Left lobe of liver (tissue), 2 donors: ENCODE measurements at regions not wholly inside any gene's neighbourhood (a gene's known extent, or its start where the extent isn't known, plus 50 kb on each side); places are given as distances from the start of the nearest gene placed in this dataset.

Experiments used
- ATAC-seq: fragments of 200-7000 bp; cut with Tn5 transposase; one replicate; pipeline ENCODE4 v1.9.1; 2020; ENCODE audit warnings: mild to moderate bottlenecking, moderate library complexity
- DNase-seq: peaks from one replicate; pipeline ENCODE4 v3.0.0-alpha.2; 2020; ENCODE audit warnings: low spot score
- donor health status: DM: no; HTN: no; CAD: no; lungs with moderate emphysema.
- donor health status: DM: no; HTN: yes; CAD: no.

GRCh38 chr9:84447305-84447704, 106.7 kb upstream of the SLC28A3 start:
- DNase-seq (no peak), ATAC-seq (no peak)

GRCh38 chr9:84450029-84450428, 109.5 kb upstream of the SLC28A3 start:
- ATAC-seq (no peak), DNase-seq (no peak)

- DNase-seq (no peak), ATAC-seq (no peak)
Observed at GRCh38 chr9:84456527-84456926, 116.0 kb upstream of the SLC28A3 start.

DNA sequence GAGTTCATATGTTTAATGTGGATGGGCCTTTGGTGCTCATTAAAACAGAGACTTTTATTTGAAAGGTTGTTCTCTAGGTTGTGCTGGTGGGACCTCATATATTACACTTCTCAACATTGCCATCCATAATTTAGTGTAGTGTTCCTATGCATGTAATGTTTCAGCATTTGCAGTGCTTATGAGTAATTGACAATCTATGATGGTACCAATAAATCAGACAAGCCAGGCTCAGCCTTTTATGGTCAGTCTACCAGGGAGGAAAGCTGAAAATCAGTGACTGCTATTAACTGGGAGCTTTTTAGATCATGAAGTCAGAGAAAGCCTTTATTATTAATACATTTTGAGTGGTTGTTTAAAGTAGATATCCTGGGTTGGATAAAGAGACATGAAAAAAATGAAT, 120.1 kb upstream of the SLC28A3 start:
- ATAC-seq: no peak
- DNase-seq: no peak

DNA sequence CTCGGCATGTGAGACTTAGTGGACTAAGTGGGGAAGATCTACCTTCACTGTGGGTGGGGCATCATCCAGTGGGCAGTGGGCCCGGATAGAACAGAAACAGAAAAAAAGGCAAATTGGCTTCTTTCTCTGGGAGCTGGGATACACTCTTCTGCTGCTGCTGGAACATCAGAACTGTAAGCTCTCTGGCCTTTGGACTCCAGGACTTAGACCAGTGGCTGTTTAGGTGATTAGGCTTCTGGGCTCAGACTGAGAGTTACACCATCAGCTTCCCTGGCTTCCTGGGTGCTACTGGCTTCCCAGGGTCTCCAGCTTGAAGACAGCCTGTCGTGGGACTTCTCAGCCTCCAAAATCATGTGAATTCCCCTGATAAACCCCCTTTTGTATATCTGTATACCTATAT, 122.7 kb upstream of the SLC28A3 start:
- ATAC-seq (peak; percentile 98), DNase-seq (peak; percentile 47)

DNA sequence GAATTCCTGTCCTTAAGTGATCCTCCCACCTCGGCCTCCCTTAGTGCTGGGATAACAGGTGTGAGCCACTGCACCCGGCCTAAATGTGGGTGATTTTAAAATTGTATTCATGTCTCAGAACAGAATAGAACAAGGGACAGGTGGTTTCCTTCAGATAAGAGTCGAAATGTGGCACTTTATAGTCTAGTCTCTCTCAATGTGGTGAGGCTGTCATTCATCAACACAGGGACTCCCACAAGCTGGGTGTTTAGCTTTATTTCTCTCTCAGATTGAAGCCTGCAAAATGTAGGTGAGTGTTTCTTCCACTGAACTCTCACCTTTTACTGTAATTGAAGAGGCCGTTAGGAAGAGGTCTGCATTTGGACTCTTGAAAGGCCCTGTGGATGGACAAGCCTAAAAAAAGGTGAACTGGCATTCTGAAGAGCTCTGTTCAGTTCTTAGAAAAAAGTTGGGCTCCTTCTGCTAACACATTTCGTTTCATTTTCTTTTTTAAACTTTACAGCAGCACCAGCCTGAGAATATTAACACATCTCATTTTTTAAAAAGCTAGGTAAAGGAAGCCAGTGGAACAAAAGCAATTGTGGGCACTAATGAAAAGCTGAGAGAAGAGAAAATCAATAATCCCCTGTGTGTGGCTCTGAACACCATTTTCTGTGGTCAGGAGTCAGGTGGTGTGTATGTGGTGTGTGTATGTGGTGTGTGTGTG, 126.2 kb upstream of the SLC28A3 start:
- no peak for ATAC-seq
- DNase-seq: no peak

DNA sequence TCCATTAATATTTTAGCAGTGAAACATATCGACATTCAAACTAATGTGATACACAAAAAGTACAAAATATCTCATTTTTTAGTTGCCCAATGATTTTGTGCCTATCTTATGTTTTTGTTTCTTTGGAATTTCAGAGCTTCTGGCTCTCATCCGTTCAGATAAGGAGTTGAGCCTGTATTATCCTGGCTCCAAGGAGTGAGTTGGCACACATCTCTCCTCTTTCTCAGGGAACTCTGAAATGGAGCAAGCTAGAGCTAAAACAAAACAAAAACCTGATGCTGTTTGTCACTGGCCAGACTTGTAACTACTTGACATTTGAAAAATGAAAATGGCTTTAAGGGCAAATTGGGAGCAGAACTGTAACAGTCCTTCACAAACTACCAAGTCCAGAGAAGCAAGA, 131.3 kb upstream of the SLC28A3 start:
- DNase-seq (no peak), ATAC-seq (no peak)

DNA sequence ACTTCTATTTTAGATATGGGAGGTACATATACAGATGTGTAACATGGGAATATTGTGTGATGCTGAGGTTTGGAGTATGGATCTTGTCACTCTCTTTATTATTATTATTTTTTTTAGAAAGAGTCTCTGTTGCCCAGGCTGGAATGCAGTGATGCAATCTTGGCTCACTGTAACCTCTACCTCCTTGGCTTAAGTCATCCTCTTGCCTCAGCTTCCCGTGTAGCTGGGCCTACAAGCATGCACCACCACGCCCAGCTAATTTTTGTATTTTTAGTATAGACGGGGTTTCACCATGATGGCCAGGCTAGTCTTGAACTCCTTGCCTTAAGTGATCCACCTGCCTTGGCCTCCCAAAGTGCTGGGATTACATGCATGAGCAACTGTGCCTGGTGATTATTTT, 138.4 kb upstream of the SLC28A3 start:
- DNase-seq (no peak), ATAC-seq (no peak)

- DNase-seq (no peak), ATAC-seq (no peak)
Observed at GRCh38 chr9:84480071-84480470, 139.5 kb upstream of the SLC28A3 start.

- ATAC-seq: no peak
- no peak for DNase-seq
Observed at GRCh38 chr9:84481231-84481630, 140.7 kb upstream of the SLC28A3 start.

GRCh38 chr9:84481636-84482218, 141.2 kb upstream of the SLC28A3 start:
- ATAC-seq: peak; percentile 91
- DNase-seq: peak; percentile 67

- no peak for DNase-seq
- no peak for ATAC-seq
Observed at GRCh38 chr9:84482607-84483006, 142.0 kb upstream of the SLC28A3 start.

DNA sequence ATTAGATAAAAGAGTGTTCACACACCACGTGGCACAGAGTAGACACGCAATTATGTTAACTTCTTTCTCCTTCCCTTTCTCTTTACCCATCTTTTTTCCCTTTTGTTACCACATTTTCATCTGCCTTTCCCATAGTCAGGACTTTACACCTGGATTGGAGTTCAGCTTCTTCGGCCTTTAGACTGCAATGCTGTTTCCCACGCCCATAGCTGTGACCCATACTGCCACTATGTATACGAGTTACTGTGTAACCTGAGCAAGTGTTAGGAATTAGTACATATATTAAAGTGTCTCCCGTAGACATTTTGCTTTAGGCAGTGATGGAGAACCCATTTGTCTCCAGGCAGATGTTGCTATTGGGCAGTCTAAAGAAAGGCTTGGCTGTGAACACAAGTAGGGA, 143.6 kb upstream of the SLC28A3 start:
- ATAC-seq: no peak

DNA sequence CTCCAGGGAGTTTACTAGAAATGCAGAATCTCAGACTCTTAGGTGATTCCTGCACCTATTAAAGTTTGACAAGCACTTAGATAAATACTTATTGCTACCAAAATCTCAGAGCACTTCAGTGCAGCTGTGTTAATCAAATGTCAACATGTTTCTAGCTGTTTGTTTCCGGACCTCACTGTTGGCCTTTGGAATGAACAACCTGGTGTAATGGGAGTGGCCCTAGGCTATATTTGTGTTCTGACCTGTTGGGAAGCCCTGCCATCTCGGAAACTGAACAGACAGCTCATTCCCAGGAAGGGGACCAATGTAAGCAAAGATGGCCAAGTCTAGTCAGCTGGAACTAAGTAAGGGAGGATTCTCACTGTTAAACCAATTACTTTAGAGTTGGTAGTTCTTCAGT, 145.0 kb upstream of the SLC28A3 start:
- DNase-seq: no peak
- ATAC-seq: peak; percentile 57

More for the DNA sequence above, 143.6 kb upstream of the SLC28A3 start:
- no peak for DNase-seq

DNA sequence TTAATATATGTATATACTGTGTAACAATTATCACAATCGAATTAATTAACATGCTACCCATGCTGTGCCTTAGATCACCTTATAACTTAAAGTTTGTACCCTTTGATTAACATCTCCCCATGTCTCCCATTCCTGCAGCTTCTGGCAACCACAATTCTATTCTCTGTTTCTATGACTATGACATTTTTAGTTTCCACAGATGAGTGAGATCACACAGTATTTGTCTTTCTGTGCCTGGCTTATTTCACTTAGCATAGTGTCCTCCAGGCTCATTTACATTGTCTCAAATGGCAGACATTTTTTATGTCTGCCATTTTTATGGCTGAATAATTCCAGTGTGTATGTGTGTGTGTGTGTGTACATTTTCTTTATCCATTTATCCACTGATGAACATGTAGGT, 146.1 kb upstream of the SLC28A3 start:
- no peak for DNase-seq
- ATAC-seq: no peak

DNA sequence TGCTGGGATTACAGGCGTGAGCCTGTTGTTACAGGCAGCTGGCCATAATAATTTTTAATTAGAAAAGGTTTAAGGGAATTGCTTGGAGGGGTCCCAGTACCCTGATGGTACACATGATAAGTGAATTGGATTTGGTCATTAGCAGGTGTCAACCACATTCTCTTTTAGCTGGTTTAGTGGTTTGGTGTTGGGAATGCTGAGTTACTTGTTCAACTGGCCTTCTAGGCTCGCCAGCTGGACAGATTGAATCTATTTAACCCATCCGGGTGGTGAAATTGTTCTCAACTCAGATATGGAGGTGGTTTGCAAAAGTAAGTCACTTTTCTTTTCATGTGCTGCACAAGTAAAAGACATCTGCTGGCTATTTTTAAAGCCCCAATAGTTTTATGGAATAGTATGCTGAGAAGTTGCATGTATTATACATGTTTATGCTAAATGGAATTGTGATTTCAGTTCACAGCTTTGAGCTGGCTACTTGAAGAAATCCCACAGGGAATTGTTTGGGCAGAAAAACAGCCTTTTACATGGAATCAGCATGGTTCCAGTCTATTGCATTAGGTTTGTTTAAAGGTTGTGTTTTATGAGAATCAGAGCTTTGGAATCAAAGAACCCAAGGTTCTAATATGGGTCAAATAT, 149.8 kb upstream of the SLC28A3 start:
- ATAC-seq (no peak), DNase-seq (no peak)

GRCh38 chr9:84490842-84491325, 150.3 kb upstream of the SLC28A3 start:
- ATAC-seq: no peak

DNA sequence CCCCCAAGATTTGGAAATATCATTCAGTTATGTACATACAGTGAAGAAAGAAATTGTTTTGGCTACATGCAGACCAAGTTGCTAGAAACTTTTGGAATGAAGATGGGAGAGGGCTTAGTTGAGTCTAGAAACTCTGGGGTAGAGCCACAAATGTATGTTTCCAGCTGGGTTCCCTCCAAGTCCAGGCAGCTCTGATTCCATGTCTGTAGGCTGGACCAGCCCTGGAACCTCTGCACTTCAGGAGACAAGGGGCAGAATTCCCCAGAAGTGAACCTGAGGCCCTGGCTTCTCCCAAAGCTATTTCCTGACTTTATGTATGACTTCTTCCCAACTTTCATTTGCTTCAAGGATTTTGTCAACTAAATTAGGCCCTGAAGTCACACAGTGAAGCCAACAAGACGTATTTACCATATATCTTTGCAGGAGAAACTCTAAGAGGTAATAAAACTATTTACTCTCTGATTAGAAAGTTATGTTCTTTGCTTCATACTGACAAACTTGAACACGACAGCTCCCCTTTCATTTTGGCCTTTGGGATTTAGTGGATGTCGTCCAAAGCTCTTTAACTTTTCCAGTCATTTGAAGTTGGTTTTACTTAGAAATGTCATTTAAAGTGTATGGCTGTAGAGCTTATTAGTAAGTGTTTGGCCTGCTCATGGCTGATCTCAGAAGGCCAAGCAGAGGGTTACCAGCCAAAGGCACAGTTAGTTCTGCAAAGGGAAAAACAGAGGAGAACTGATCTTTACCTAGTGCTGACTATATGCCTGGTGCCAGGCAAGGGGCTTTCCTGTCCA, 152.0 kb upstream of the SLC28A3 start:
- ATAC-seq (no peak), DNase-seq (no peak)

More at GRCh38 chr9:84490842-84491325, 150.3 kb upstream of the SLC28A3 start:
- DNase-seq: no peak

GRCh38 chr9:84493284-84493947, 152.9 kb upstream of the SLC28A3 start:
- no peak for ATAC-seq

GRCh38 chr9:84499969-84500582, 159.5 kb upstream of the SLC28A3 start:
- DNase-seq: no peak
- ATAC-seq: no peak

More at GRCh38 chr9:84493284-84493947, 152.9 kb upstream of the SLC28A3 start:
- DNase-seq: no peak
